Smooth muscle cell (in vitro differentiated cells): ENCODE measurements at regions not wholly inside any gene's neighbourhood (a gene's known extent, or its start where the extent isn't known, plus 50 kb on each side); places are given as distances from the start of the nearest gene placed in this dataset.
"Not testable (repeated sequence)": the region's sequence is repeated elsewhere in the genome, so short reads cannot be mapped to it uniquely, and the experiment has no call there.

Source experiments
- DNase-seq: peaks from one replicate; lab custom pipeline; 2025; ENCODE audit not compliant: unreplicated experiment; lab: John Stamatoyannopoulos, UW
- H2AFZ ChIP-seq: fragments of 200-600 bp; sonication (generic); 2 replicates; pipeline ENCODE4 v1.6.0; 2016; ENCODE audit warnings: antibody characterized with exemption, low read depth, mild to moderate bottlenecking
- H3F3A ChIP-seq: fragments of 200-600 bp; sonication (generic); 2 replicates; pipeline ENCODE4 v1.6.0; 2017; ENCODE audit warnings: antibody characterized with exemption, low read depth
- H3K27ac ChIP-seq: fragments of 200-600 bp; sonication (generic); 2 replicates; pipeline ENCODE4 v1.5.1; 2016; ENCODE audit warnings: low read depth, mild to moderate bottlenecking
- H3K27me3 ChIP-seq: fragments of 200-600 bp; sonication (generic); 2 replicates; pipeline ENCODE4 v1.6.1; 2016; ENCODE audit warnings: low read depth, mild to moderate bottlenecking
- H3K36me3 ChIP-seq: fragments of 200-600 bp; sonication (generic); 2 replicates; pipeline ENCODE4 v1.5.1; 2016; ENCODE audit warnings: low read depth
- H3K4me1 ChIP-seq: fragments of 200-600 bp; sonication (generic); 2 replicates; pipeline ENCODE4 v1.5.1; 2016; ENCODE audit warnings: low read depth
- H3K4me2 ChIP-seq: fragments of 200-600 bp; sonication (generic); 2 replicates; pipeline ENCODE4 v1.6.0; 2016; ENCODE audit warnings: mild to moderate bottlenecking
- H3K4me3 ChIP-seq: fragments of 200-600 bp; sonication (generic); 2 replicates; pipeline ENCODE4 v1.5.1; 2016; ENCODE audit warnings: mild to moderate bottlenecking
- H3K79me2 ChIP-seq: fragments of 200-600 bp; sonication (generic); 2 replicates; pipeline ENCODE4 v1.6.0; 2016; ENCODE audit warnings: low read depth, mild to moderate bottlenecking
- H3K9ac ChIP-seq: fragments of 200-600 bp; sonication (generic); 2 replicates; pipeline ENCODE4 v1.6.0; 2016; ENCODE audit warnings: low read depth
- H3K9me3 ChIP-seq: fragments of 200-600 bp; sonication (generic); replicated peaks from 2 replicates; pipeline ENCODE4 v1.5.1; 2016; ENCODE audit warnings: low read depth
- H4K20me1 ChIP-seq: fragments of 200-600 bp; sonication (generic); 2 replicates; pipeline ENCODE4 v1.6.0; 2016; ENCODE audit warnings: low read depth
- WGBS: methylation state at CpG from one replicate; pipeline ENCODE4 v1.1.7; 2016; ENCODE audit warnings: low lambda C conversion rate; 5-methylcytosine and 5-hydroxymethylcytosine counted together
- TF ChIP-seq, protein P1 (sequence below): fragments of 200-600 bp; sonication (generic); IDR thresholded peaks from 2 replicates; pipeline ENCODE4 v1.5.1; 2017; ENCODE audit warnings: borderline replicate concordance, mild to moderate bottlenecking, antibody characterized with exemption; ENCODE audit not compliant: insufficient read depth, poor library complexity, severe bottlenecking

- no peaks in the 10 kb centered on the region for H3K36me3 ChIP-seq
- H2AFZ ChIP-seq, result no peak overlapping the region
- WGBS, result 75% methylated on average over 1 of the region's 1 CpG
- no peaks in the 10 kb centered on the region for H3K79me2 ChIP-seq
- no peaks in the 10 kb centered on the region for H3F3A ChIP-seq
- DNase-seq, result no peak
- no peak overlapping the region for H3K9ac ChIP-seq
- no peaks in the 10 kb centered on the region for H3K9me3 ChIP-seq
- H3K4me2 ChIP-seq, result no peak overlapping the region
- no peaks in the 10 kb centered on the region for H3K4me1 ChIP-seq
- H4K20me1 ChIP-seq, result no peaks in the 10 kb centered on the region
- TF ChIP-seq, protein P1, sequence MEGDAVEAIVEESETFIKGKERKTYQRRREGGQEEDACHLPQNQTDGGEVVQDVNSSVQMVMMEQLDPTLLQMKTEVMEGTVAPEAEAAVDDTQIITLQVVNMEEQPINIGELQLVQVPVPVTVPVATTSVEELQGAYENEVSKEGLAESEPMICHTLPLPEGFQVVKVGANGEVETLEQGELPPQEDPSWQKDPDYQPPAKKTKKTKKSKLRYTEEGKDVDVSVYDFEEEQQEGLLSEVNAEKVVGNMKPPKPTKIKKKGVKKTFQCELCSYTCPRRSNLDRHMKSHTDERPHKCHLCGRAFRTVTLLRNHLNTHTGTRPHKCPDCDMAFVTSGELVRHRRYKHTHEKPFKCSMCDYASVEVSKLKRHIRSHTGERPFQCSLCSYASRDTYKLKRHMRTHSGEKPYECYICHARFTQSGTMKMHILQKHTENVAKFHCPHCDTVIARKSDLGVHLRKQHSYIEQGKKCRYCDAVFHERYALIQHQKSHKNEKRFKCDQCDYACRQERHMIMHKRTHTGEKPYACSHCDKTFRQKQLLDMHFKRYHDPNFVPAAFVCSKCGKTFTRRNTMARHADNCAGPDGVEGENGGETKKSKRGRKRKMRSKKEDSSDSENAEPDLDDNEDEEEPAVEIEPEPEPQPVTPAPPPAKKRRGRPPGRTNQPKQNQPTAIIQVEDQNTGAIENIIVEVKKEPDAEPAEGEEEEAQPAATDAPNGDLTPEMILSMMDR, result no peak
- no peaks in the 10 kb centered on the region for H3K27me3 ChIP-seq
- no peak overlapping the region for H3K4me3 ChIP-seq
- no peak overlapping the region for H3K27ac ChIP-seq
Observed at GRCh38 chr7:125184801-125185200, 255.2 kb upstream of the POT1 start.

DNA sequence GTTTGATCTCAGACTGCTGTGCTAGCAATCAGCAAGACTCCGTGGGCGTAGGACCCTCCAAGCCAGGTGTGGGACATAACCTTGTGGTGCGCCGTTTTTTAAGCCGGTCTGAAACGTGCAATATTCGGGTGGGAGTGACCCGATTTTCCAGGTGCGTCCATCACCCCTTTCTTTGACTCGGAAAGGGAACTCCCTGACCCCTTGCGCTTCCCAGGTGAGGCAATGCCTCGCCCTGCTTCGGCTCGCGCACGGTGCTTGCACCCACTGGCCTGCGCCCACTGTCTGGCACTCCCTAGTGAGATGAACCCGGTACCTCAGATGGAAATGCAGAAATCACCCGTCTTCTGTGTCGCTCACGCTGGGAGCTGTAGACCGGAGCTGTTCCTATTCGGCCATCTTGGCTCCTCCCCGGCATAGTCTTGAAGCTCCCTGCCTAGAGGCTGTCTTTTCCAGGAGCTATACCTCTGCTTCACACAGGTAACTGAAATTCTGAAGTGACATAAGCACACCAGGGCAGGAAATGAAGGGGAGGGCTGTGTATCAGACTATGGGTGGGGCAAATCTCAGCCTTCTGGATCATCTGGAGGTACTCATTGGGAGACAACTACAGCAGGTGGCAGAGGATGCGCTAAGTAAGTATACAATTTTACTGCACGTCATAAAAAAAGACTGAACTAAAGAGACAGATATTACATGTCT, 252.1 kb upstream of the POT1 start:
- H3K27ac ChIP-seq, H3K4me1 ChIP-seq: not testable (repeated sequence)

DNA sequence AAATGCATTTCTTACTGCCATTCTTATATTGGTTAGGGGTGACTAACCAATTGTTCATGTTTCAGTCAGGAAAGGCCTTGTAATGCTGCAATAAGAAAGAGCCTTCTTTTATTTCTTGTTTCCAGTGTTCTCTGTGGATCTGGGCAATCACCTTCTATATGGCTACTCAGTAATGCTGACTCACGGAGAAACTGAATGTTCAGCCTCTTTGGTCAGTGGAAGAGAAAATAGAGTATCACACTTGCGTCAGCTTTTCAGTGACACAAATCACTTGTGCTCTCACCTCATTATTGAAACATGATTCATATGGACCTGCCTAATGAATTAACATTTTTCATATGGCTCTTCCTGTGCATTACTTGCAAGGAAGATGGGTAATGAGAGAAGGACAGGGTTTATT, 243.9 kb upstream of the POT1 start:
- WGBS, result 91% methylated on average over 2 of the region's 2 CpGs

More for the DNA sequence above, 252.1 kb upstream of the POT1 start:
- not testable (repeated sequence) for H3K9ac ChIP-seq, H3K4me2 ChIP-seq, H2AFZ ChIP-seq, H3K36me3 ChIP-seq, H3F3A ChIP-seq, H3K79me2 ChIP-seq, H3K27me3 ChIP-seq, H3K9me3 ChIP-seq, H3K4me3 ChIP-seq, DNase-seq, H4K20me1 ChIP-seq
- WGBS, result 82% methylated on average over 26 of the region's 26 CpGs

DNA sequence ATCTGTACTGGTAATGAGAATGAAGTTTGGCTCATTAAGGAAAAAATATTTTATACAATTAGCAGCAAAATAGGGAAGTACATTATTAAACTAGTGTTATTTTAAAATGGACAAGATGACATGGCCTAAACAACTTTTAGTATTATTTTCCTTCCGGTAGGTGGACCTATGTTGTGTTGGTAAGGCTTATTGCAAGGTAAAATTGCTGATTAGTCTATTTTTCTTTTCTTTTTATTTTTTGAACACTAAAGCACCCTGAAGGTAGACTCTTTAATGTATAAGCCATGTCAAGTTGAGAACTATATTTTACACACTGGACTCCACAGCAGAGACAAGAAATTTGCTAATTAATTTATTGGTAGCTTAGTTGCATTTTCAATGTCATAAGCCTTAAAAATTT, 239.5 kb upstream of the POT1 start:
- Histone ChIP-seq H3K9ac (no peak overlapping the region), H3K4me2 (no peak overlapping the region), H3K4me3 (no peak overlapping the region), H4K20me1 (no peaks in the 10 kb centered on the region), H3K4me1 (no peaks in the 10 kb centered on the region), H3K36me3 (no peaks in the 10 kb centered on the region), H3K79me2 (no peaks in the 10 kb centered on the region), H3K9me3 (no peaks in the 10 kb centered on the region), H3K27ac (no peak overlapping the region), H3F3A (no peaks in the 10 kb centered on the region), H3K27me3 (no peaks in the 10 kb centered on the region), H2AFZ (no peak overlapping the region)
- DNase-seq, result no peak
- TF ChIP-seq, protein P1, result no peak
- WGBS, result 100% methylated on average over 1 of the region's 1 CpG

More for the DNA sequence above, 243.9 kb upstream of the POT1 start:
- H3K27me3 ChIP-seq, result no peaks in the 10 kb centered on the region
- no peaks in the 10 kb centered on the region for H3F3A ChIP-seq
- no peaks in the 10 kb centered on the region for H3K36me3 ChIP-seq
- no peaks in the 10 kb centered on the region for H3K4me1 ChIP-seq
- H2AFZ ChIP-seq, result no peak overlapping the region
- no peaks in the 10 kb centered on the region for H4K20me1 ChIP-seq
- H3K27ac ChIP-seq, result no peak overlapping the region
- no peak overlapping the region for H3K9ac ChIP-seq
- TF ChIP-seq, protein P1, result no peak
- H3K4me3 ChIP-seq, result no peak overlapping the region
- no peaks in the 10 kb centered on the region for H3K79me2 ChIP-seq
- DNase-seq, result no peak
- H3K4me2 ChIP-seq, result no peak overlapping the region
- no peaks in the 10 kb centered on the region for H3K9me3 ChIP-seq
